DND-41 (cell line): ENCODE measurements at regions not wholly inside any gene's neighbourhood (a gene's known extent, or its start where the extent isn't known, plus 50 kb on each side); places are given as distances from the start of the nearest gene placed in this dataset.

Experiments used
- ATAC-seq: fragments of 200-7000 bp; cut with Tn5 transposase; 3 replicates; pipeline ENCODE4 v1.9.1; 2021; ENCODE audit warnings: low read depth; ENCODE audit not compliant: insufficient read depth
- DNase-seq: peaks from one replicate; pipeline ENCODE4 v3.0.0-alpha.2; 2020
- H2AFZ ChIP-seq: 2 replicates; pipeline ENCODE4 v1.6.0; 2012; ENCODE audit warnings: low read depth, low read length
- H3K27ac ChIP-seq: 2 replicates; pipeline ENCODE4 v1.5.1; 2012; ENCODE audit warnings: low read length, inconsistent platforms
- H3K27me3 ChIP-seq: fragments of 200-600 bp; sonication (generic); 2 replicates; pipeline ENCODE4 v1.6.0; 2012; ENCODE audit warnings: low read length, mild to moderate bottlenecking, inconsistent platforms; ENCODE audit not compliant: insufficient read depth, poor library complexity
- H3K36me3 ChIP-seq: 2 replicates; pipeline ENCODE4 v1.5.1; 2012; ENCODE audit warnings: low read length, inconsistent platforms; ENCODE audit not compliant: insufficient read depth
- H3K4me1 ChIP-seq: 2 replicates; pipeline ENCODE4 v1.5.1; 2012; ENCODE audit warnings: mild to moderate bottlenecking, low read length; ENCODE audit not compliant: insufficient read depth
- H3K4me2 ChIP-seq: 2 replicates; pipeline ENCODE4 v1.6.0; 2012; ENCODE audit warnings: mild to moderate bottlenecking, moderate library complexity, low read length, inconsistent platforms; ENCODE audit not compliant: insufficient read depth
- H3K4me3 ChIP-seq, 2 experiments: fragments of 200-600 bp in 1 of 2; shearing (Covaris generic) in 1 of 2; 2 replicates each; pipeline ENCODE4 v1.5.1; 2012 to 2016; ENCODE audit warnings: inconsistent platforms in 2 of 2, low read length in 2 of 2, mild to moderate bottlenecking in 2 of 2, low read depth in 1 of 2, moderate library complexity in 1 of 2
- H3K79me2 ChIP-seq: 2 replicates; pipeline ENCODE4 v1.6.0; 2012; ENCODE audit warnings: low read length, inconsistent platforms; ENCODE audit not compliant: insufficient read depth
- H3K9ac ChIP-seq: 2 replicates; pipeline ENCODE4 v1.6.0; 2012; ENCODE audit warnings: low read depth, mild to moderate bottlenecking, inconsistent platforms, low read length, moderate library complexity
- H3K9me3 ChIP-seq: 2 replicates; pipeline ENCODE4 v1.5.1; 2012; ENCODE audit warnings: low read length, moderate library complexity, mild to moderate bottlenecking, inconsistent platforms; ENCODE audit not compliant: insufficient read depth, severe bottlenecking
- H4K20me1 ChIP-seq: 2 replicates; pipeline ENCODE4 v1.6.0; 2012; ENCODE audit warnings: low read length; ENCODE audit not compliant: insufficient read depth
- EZH2 ChIP-seq: IDR thresholded peaks from 3 replicates; pipeline ENCODE4 v1.6.1; 2012; ENCODE audit warnings: borderline replicate concordance, low read depth, mild to moderate bottlenecking, moderate library complexity, low read length, inconsistent platforms; ENCODE audit not compliant: severe bottlenecking
- TF ChIP-seq, protein P1 (sequence below): IDR thresholded peaks from 2 replicates; pipeline ENCODE4 v1.5.1; 2012; ENCODE audit warnings: borderline replicate concordance, low read length, moderate library complexity, mild to moderate bottlenecking; ENCODE audit not compliant: poor library complexity, severe bottlenecking; ENCODE audit errors: extremely low read depth

DNA sequence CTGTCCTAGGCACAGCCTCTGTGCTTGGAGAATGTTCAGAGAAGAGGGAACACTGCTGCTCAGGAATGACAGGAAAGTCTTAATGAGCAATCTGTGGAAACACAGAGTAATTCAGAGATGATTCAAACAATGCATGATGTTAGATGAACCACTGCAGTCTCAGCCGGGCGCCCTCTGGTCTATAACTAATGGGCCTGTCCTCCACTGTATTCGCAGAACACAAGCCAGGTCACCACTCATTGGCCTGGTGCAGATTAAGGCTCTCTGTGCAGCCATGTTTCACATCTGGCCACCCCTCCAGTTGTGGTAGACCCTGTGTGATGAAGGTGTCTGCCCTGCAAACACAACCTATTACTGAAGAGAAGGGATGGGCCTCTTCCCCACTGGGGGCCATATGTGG is 281.7 kb upstream of the ROPN1 start:
- H3K27me3 ChIP-seq, result peaks cover 3% of the 10 kb centered on the region
- ATAC-seq (no peak), DNase-seq (no peak)
- no peak for TF ChIP-seq EZH2
- TF ChIP-seq, protein P1, sequence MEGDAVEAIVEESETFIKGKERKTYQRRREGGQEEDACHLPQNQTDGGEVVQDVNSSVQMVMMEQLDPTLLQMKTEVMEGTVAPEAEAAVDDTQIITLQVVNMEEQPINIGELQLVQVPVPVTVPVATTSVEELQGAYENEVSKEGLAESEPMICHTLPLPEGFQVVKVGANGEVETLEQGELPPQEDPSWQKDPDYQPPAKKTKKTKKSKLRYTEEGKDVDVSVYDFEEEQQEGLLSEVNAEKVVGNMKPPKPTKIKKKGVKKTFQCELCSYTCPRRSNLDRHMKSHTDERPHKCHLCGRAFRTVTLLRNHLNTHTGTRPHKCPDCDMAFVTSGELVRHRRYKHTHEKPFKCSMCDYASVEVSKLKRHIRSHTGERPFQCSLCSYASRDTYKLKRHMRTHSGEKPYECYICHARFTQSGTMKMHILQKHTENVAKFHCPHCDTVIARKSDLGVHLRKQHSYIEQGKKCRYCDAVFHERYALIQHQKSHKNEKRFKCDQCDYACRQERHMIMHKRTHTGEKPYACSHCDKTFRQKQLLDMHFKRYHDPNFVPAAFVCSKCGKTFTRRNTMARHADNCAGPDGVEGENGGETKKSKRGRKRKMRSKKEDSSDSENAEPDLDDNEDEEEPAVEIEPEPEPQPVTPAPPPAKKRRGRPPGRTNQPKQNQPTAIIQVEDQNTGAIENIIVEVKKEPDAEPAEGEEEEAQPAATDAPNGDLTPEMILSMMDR, result no peak
- H3K79me2 ChIP-seq, result no peaks in the 10 kb centered on the region
- H3K9ac ChIP-seq, result no peak overlapping the region
- no peak overlapping the region for H2AFZ ChIP-seq
- H4K20me1 ChIP-seq, result no peaks in the 10 kb centered on the region
- no peaks in the 10 kb centered on the region for H3K36me3 ChIP-seq
- H3K4me3 ChIP-seq, result no peak overlapping the region
- no peaks in the 10 kb centered on the region for H3K4me1 ChIP-seq
- no peaks in the 10 kb centered on the region for H3K9me3 ChIP-seq
- H3K27ac ChIP-seq, result no peak overlapping the region
- H3K4me2 ChIP-seq, result no peak overlapping the region

DNA sequence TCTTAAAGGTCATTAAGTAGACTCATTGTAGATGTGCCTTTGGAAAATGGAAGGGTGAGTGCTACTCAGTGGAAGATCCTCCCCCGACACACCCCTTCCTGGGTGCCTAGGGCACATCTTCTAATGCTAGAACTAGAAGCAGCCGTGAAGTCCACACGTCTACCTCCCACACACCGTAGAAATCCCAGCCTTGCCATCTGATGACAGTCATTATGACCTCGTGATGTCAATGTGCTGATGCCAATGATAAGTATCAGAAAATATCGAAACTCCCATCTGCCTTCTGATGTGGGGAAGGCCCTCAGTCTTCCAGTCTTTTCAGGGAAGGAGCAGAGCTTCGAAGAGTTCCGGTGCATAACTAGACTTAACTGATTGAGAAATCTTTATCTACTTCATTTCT is 282.1 kb upstream of the ROPN1 start:
- Histone ChIP-seq H3K9ac (no peak overlapping the region), H3K9me3 (no peaks in the 10 kb centered on the region), H3K27ac (no peak overlapping the region), H3K36me3 (no peaks in the 10 kb centered on the region), H3K4me3 (no peak overlapping the region), H3K79me2 (no peaks in the 10 kb centered on the region), H3K27me3 (peaks cover 3% of the 10 kb centered on the region), H3K4me1 (no peaks in the 10 kb centered on the region), H2AFZ (no peak overlapping the region), H3K4me2 (no peak overlapping the region), H4K20me1 (no peaks in the 10 kb centered on the region)
- no peak for TF ChIP-seq EZH2
- TF ChIP-seq, protein P1, result no peak
- ATAC-seq (no peak), DNase-seq (no peak)

DNA sequence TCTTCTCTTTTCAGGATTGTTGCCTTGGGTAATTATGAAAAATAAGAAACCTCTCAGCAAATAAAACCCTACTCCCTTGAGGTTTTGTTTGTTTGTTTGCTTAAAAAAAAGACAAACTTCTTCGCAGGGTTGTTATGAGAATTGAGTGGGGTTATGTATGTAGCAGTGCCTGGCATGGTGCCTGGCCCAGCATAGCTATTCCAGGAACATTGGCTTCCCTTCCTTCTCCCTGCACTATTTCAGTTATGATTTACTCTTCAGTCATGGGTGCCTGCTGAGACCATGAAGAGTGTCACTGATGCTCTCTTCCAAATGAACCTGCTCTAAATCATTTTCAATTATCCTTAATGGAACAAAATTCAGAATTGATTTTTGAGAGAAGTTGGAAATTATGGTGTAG is 283.5 kb upstream of the ROPN1 start:
- DNase-seq (no peak), ATAC-seq (no peak)
- Histone ChIP-seq H3K79me2 (no peaks in the 10 kb centered on the region), H3K9me3 (no peaks in the 10 kb centered on the region), H3K4me3 (no peak overlapping the region), H4K20me1 (no peaks in the 10 kb centered on the region), H3K27ac (no peak overlapping the region), H3K9ac (no peak overlapping the region), H2AFZ (no peak overlapping the region), H3K4me1 (no peaks in the 10 kb centered on the region), H3K4me2 (no peak overlapping the region), H3K36me3 (no peaks in the 10 kb centered on the region), H3K27me3 (peaks cover 3% of the 10 kb centered on the region)
- TF ChIP-seq, protein P1, result no peak
- TF ChIP-seq EZH2, result no peak

DNA sequence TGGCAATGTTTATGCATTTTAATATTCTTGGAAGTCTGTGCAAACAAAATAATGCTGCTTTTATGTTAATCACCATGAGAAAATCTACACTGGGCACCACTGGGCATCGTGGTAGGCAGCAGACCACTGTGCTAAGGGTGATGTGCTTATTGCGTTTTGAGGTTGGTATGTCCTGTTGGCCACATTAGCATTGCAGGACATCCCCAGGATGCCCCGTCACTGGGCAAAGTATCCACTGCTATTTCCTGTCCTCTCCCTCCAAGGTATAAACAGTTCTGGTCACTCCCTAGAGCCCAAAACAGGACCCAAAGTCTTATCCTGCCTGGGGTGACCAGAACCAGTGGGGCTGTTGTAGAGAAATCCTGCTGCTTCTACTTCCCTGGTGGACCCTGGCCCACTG is 284.2 kb upstream of the ROPN1 start:
- Histone ChIP-seq H4K20me1 (no peaks in the 10 kb centered on the region), H3K4me1 (no peaks in the 10 kb centered on the region), H3K4me3 (no peak overlapping the region), H3K27ac (no peak overlapping the region), H3K79me2 (no peaks in the 10 kb centered on the region), H3K27me3 (peaks cover 3% of the 10 kb centered on the region), H3K4me2 (no peak overlapping the region), H3K9ac (no peak overlapping the region), H3K36me3 (no peaks in the 10 kb centered on the region), H3K9me3 (no peaks in the 10 kb centered on the region), H2AFZ (no peak overlapping the region)
- DNase-seq, result no peak
- ATAC-seq, result no peak
- no peak for TF ChIP-seq EZH2
- TF ChIP-seq, protein P1, result no peak
